Breast epithelium (tissue), 3 donors: ENCODE measurements at regions not wholly inside any gene's neighbourhood (a gene's known extent, or its start where the extent isn't known, plus 50 kb on each side); places are given as distances from the start of the nearest gene placed in this dataset.

Source experiments
- CTCF ChIP-seq, 3 donors: fragments of 450-650 bp; IDR thresholded peaks; one replicate each; pipeline ENCODE4 v1.5.1; 2016 to 2017; ENCODE audit warnings: antibody characterized with exemption in 3 of 3, mild to moderate bottlenecking in 3 of 3, moderate library complexity in 3 of 3
- POLR2A ChIP-seq: fragments of 450-650 bp; IDR thresholded peaks from one replicate; pipeline ENCODE4 v1.6.1; 2016; ENCODE audit warnings: antibody characterized with exemption, mild to moderate bottlenecking, moderate library complexity
- POLR2AphosphoS5 ChIP-seq, 3 donors: sonication (generic); formaldehyde crosslinking; IDR thresholded peaks; one replicate each; pipeline ENCODE4 v1.6.1; 2017; ENCODE audit warnings: antibody characterized with exemption in 3 of 3

- TF ChIP-seq CTCF (IDR thresholded peaks at IDR 0.05) = no peak
- TF ChIP-seq POLR2A = no peak
- TF ChIP-seq POLR2AphosphoS5 (IDR thresholded peaks at IDR 0.05) = no peak
These were observed 51.0 kb upstream of the VEGFC start for GRCh38 chr4:176843710-176844109.
